GM19238 (cell line): ENCODE measurements at regions not wholly inside any gene's neighbourhood (a gene's known extent, or its start where the extent isn't known, plus 50 kb on each side); places are given as distances from the start of the nearest gene placed in this dataset.
"Not testable (repeated sequence)": the region's sequence is repeated elsewhere in the genome, so short reads cannot be mapped to it uniquely, and the experiment has no call there.

ENCODE experiments used
- DNase-seq: peaks from one replicate; pipeline ENCODE4 v3.0.0; 2011; ENCODE audit warnings: low spot score; ENCODE audit not compliant: insufficient read length

- DNase-seq: no peak
Measured at GRCh38 chr2:225891013-225891412, 491.5 kb downstream of the NYAP2 start.

GRCh38 chr2:225889452-225889851 lies 489.9 kb downstream of the NYAP2 start:
- peak; percentile 4 for DNase-seq

DNA sequence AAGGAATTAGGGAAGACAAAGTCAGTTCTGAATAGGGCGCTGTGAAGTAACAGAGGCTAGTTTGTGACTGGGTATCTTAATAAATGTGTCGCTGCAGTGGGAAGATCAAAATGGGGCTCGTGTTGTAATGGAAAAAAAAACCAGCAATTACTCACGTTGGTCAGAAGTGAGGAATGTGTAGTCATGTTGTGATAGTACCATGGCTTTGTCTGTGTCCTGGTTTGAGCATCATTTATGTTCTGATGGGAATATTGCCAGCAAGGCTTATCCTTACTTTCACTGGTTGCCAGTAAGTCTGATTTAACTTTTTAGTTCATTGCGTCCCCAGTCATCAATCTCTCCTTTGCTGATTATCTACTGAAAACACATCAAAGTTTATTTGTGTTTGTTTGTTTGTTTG lies 467.6 kb downstream of the NYAP2 start:
- DNase-seq: no peak

GRCh38 chr2:225865468-225865867 lies 466.0 kb downstream of the NYAP2 start:
- no peak for DNase-seq

DNA sequence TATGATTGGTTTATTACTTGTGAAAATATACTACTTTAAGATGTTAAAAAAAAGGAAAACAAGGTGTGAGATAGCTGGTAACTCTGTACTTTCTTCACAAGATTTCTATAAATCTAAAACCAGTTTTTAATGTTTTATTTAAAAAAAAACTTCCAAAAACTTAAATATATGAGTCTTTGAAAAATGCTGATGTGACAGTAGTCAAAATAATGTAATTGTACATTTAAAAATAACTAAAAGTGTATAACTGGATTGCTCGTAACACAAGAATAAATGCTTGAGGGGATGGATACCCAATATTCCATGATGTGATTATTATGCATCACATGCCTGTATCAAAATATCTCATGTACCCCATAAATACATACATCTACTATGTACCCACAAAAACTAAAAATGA lies 464.9 kb downstream of the NYAP2 start:
- no peak for DNase-seq

DNA sequence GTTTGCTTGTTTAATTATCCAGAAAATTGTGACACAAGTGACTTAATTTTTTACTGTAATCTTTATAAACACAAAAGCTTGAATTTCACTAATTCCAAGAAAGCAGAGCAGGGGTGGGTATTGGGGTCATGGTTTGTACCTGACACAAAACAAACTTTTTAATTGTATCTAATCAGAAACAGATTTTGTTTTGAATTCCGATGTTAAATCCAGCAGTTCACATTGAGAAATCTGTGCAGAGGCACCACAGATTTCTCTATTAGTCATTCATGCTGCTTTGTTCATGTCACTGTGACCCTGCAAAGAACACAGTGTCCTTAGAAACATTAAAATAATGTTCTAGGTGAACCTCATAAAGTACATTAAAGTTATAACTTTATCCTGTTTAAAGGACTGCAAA lies 443.4 kb downstream of the NYAP2 start:
- no peak for DNase-seq

- DNase-seq: no peak
Measured at GRCh38 chr2:225841314-225841713, 441.8 kb downstream of the NYAP2 start.

GRCh38 chr2:225837328-225837727 lies 437.8 kb downstream of the NYAP2 start:
- no peak for DNase-seq

- DNase-seq: no peak
Measured at GRCh38 chr2:225824748-225825449, 425.4 kb downstream of the NYAP2 start.

DNA sequence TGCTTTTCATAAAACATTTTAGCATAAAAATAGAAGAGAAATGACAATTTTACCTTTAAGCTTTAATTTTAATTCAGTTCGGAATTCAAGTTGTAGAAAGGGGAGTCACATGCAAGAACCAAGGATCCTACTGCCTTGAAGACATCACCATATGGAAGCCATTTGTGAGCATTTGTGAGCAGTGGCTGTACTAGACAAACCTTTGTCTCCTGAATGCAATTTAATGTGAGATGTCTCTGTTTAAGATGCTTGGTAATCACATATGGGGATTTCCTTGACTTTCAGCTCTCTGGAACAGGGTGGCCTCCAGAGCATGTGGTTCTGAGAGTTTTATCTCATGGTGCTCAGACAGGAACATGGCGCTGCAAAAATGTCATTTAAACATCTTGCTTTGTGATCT lies 421.8 kb downstream of the NYAP2 start:
- DNase-seq: no peak

GRCh38 chr2:225820826-225821225 lies 421.3 kb downstream of the NYAP2 start:
- DNase-seq: no peak

DNA sequence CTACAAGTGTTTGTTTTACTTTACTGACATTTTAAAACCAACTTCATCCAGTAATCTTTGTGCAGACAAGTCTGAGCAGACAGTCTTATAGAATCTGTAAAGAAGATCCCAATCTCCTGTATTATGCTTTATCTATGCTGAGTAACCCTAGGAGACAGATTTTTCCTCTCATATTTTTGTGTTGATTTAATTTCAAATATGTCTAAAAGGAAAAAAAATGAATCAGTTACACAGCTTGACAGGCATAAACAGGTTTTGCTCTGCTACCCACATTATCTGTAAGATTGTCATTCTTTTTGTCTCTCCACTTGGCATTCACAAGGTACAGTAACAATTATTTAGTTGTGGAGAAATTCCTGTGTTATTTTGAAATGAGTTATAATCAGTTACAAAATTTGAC lies 415.0 kb downstream of the NYAP2 start:
- no peak for DNase-seq

DNA sequence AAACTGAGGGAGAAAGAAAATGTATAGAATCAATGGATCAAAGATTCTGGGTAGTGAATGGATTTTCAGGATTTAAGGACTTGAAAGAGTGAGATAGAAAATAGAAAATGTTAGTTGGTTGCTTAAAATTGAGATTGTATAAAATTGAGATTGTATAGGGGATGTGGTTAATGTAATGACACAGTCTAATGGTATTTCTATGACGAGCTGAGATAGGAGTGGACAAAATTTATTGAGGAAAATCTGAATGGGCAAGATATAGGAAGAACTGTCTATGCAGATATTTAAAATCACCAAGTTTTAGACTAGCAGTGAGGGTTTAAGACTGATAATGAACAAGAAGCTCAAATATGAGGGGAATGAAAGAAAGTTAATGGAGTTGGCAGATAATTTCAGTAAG lies 406.6 kb downstream of the NYAP2 start:
- DNase-seq: no peak

GRCh38 chr2:225802076-225802475 lies 402.6 kb downstream of the NYAP2 start:
- DNase-seq: not testable (repeated sequence)

GRCh38 chr2:225797394-225797793 lies 397.9 kb downstream of the NYAP2 start:
- DNase-seq: no peak

DNA sequence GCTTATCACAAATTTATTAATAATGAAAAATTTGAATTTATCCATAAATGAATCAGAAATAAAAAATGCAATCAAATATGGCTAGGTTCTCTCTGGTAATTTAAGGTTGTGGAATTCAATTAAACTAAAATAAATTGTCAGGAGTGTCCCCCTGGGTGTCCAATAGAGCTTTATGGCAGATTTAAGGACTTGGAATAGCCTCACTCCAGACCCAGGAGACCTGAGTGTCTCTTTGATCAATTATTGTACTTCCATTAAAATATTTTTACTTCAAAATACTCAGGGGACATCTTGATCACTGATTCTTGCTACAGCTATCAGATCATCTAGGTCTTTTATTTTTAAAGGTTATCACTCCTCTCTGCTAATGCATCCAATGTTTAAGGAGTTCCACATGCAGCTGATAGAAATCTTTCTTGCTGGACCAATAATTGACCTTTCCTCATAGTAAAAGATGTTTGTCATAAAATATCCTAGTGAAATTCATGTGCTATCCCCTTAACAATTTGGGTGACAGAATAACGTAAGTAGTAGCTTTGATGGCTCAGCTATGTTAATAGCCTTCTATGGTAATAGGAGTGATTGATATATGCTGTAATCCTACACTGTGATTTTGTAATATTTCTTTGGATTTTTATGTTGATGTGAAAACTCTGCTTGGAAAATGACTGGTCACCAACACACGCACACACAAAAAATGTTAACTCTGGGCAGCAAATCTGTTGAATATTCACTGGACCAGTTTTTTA lies 395.3 kb downstream of the NYAP2 start:
- no peak for DNase-seq

- DNase-seq: no peak
Measured at GRCh38 chr2:225793736-225794550, 394.4 kb downstream of the NYAP2 start.

DNA sequence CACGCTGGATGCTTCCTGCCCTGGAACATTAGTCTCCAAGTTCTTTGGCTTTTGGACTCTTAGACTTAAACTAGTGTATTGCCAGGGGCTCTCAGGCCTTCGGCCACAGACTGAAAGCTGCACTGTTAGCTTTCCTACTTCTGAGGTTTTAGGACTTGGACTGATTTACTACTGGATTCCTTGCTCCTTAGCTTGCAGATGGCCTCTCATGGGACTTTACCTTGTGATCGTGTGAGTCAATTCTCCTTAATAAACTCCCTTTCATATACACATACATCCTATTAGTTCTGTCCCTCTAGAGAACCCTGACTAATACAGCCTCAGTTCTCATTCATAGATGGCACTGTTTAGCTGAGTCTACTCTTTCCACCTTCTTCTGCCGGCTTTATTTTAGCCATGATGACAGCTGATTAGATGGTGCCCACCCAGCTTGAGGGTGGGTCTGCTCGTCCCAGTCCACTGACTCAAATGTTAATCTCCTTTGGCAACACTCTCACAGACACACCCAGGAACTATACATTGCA lies 389.1 kb downstream of the NYAP2 start:
- no peak for DNase-seq

GRCh38 chr2:225787497-225787896 lies 388.0 kb downstream of the NYAP2 start:
- no peak for DNase-seq

DNA sequence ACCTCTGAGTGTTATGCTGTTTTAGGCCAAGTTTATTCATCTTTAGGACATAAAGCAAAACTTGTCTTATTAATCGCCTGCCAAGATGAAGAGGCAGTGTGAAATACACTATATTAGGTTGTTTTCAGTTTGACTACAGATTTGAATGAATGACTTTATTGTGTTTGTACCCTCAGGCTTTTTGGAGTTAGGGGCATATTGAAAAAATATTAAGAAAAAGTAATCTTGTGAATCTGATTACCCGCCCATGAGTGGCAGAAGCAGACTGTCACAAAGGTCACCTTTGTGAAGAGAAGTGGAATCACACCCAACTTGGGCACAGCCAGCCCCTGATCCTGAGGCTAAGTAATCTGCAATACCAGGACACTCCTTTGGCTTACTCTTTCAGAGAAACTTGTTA lies 382.5 kb downstream of the NYAP2 start:
- no peak for DNase-seq

DNA sequence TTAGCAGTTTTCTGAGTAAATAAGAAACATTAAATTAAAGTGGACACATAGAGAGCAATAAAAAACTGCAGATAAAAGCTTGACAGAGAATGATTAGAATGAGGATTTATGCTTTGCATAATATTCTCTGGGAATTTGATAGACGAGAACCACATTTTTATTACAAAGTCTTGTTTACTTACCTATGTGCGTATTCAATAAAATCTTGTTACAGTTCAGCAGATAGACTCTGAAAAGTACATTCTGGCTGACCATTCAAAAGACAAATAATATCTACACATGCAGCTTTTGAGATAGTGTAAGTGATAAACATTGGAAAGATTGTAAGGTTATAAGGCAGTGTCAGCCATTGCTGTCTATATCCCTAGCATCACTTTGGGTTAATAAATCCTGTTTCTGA lies 381.6 kb downstream of the NYAP2 start:
- no peak for DNase-seq

- DNase-seq: no peak
Measured at GRCh38 chr2:225779829-225780228, 380.3 kb downstream of the NYAP2 start.
